ENCODE measurements at regions not wholly inside any gene's neighbourhood (a gene's known extent, or its start where the extent isn't known, plus 50 kb on each side); places are given as distances from the start of the nearest gene placed in this dataset.

- DNase-seq, result no peak
Measured at GRCh38 chr1:87887100-87887499, 558.4 kb downstream of the LMO4 start.

- DNase-seq, result no peak
Measured at GRCh38 chr1:87888446-87888845, 559.8 kb downstream of the LMO4 start.

DNA sequence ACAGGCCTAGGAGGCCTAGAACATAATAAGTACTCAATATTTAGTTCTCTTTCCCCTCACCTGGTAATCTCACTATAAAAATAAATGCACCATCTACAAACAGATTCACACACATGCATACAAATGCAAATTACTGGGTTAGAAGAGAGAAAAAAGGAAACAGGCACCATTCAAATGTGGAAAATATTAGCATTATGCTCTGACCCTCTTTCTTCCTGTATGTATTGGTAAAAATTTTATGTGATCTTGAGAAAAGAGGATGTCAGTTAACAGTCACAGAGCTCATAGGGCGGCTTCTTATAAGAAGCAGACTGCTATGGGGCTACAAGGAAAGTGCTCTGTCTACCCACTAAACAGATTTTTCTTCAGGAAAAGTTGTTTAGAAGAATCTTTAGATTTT is 565.4 kb downstream of the LMO4 start:
- DNase-seq, result no peak

DNA sequence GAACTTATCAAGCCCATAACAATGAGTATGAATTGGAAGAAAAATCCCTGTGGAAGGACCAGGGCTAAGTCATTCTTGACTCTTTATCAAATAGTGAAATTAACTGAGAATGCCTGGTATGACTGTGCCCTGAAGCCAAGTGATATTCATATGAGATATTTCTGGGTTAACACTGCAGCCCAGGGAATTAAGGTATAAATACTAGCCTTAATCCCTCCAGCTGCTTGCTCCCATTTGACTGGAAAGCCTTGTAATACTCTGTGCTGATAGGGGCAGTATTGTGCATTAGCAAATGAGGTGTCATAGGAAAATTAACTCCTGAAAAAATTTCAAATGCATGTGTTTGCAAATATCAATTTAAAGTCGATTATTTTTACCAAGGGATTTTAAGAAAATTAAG is 568.8 kb downstream of the LMO4 start:
- DNase-seq, result no peak

GRCh38 chr1:87898431-87898830 is 569.8 kb downstream of the LMO4 start:
- no peak for DNase-seq

DNA sequence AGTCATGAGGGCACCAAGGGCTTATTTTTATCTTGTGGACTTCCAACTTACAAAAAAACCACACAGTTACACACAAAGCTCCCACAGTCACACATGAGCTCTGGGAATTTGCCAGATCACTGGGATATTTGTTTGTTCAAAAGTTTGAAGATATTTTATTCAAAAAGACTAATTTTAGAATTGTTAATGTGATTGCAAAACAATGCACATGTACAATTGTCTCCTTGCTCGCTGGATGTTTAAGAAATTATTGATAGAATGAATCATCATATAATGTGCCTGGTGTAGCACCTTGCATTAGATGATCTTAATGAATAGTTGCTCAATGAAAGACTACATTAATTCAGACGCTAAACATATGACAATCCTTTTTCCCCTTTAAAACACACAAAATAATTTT is 570.3 kb downstream of the LMO4 start:
- DNase-seq, result no peak

- DNase-seq, result no peak
Measured at GRCh38 chr1:87899746-87900145, 571.1 kb downstream of the LMO4 start.

DNA sequence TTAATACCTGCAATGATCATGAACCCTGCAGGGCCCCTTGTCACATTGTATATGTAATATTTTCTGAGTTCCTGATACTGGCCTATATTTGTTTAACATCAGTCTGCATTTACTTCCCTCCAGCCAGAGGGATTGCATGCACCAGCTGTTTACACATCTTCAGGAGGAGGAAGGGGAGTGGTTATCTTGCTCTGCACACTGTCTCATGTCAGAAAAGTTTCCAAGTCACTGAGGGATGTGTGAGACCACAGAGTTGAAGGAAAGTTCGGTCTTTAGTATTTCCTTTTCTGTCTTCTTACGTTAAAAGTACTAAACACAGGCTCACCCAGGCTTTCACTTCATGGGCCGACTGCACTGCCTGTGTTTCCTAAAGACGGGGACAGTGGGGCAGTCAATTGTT is 574.1 kb downstream of the LMO4 start:
- DNase-seq, result no peak

- DNase-seq, result no peak
Measured at GRCh38 chr1:87903242-87903641, 574.6 kb downstream of the LMO4 start.

DNA sequence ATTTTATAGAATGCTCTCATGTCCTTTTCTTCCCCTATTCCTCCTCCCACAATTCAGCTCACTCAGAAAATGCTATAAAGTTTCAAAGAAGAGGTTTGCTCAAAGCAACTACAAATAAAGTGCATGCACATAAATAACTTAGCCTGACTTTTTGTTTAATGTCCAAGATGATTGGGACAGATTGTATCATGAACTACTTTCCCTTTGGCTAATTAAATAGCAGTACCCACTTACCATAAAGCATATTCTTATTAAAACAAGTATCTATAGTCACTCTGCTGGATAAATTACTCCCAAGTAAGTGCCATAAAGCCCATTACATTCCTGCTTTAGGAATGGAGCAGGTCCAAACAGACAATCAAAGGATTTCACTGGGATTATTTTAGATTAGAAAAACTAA is 576.0 kb downstream of the LMO4 start:
- DNase-seq, result no peak

DNA sequence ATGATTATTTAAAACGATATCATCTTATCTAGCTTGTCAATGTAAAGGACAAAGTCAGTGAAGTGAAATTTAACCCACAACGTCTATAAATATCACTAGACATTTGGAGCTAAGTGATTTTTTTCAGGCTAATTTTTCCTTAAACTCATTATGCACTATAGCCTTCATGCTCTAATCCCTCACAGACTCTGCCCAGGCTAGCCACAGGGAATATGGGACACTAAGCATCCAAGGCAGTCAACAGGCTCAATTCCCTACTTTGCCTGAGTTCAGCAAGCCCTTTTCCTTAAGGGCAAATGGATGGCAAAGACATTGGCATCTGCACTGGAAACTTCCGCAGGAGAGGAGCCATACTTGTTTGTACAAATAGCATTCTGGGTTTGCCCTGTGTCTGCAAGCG is 577.0 kb downstream of the LMO4 start:
- no peak for DNase-seq

GRCh38 chr1:87906078-87906477 is 577.4 kb downstream of the LMO4 start:
- no peak for DNase-seq

DNA sequence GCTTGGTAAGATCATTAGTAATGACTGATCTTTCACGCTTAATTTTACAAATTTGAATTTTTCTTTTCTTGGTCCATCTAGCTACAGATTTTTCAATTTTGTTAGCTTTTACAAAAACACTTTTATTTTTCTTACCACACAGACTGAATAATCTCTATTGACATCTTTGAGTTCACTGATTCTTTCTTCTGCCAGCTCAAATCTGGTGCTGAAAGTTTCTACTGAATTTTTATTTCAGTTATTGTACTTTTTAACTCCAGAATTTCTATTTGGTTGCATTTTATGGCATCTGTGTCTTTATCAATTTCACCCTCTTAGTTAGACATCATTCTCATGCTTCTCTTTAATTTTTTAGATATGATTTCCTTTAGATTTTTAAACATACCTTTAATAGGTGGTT is 584.7 kb downstream of the LMO4 start:
- DNase-seq, result no peak

GRCh38 chr1:87914396-87914795 is 585.7 kb downstream of the LMO4 start:
- DNase-seq, result no peak

DNA sequence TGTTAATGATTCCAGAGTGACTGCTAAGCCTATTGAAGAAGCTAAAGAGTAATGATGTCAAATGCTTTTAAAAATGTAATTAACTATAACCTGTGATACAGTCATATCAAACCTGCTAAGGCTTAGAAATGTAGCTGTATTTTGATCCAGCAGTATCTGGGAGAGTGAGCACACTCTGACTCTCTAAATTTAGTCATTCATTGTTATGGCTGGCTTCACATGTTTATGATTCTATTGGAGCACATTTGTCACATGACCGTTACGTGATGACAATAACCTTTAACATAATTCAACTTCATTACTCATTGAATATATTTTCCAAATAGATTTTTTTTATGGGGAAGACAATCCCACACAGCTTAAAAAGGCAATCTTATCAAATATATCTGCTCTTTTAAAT is 587.1 kb downstream of the LMO4 start:
- no peak for DNase-seq

GRCh38 chr1:87916965-87917364 is 588.3 kb downstream of the LMO4 start:
- DNase-seq, result no peak

DNA sequence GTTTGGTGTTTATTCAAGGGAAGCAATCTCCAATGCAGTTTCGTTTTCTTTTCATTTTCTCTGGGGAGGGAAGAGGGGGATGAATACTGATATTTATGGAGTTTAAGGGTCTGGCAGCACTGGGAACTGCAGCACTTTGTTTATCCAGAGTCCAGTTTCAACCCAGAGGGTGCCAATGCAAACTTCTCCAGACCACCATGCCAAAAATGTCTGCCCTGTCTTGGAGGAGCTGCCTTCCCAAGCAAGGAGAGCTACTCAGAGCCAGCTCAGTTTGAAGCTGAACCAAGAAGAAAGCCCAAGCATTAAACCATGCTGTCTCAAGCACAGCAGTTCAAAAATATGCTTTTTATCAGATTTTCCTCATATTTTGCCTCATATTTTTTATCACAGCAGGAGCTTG is 589.7 kb downstream of the LMO4 start:
- DNase-seq, result no peak

- no peak for DNase-seq
Measured at GRCh38 chr1:87922885-87923284, 594.2 kb downstream of the LMO4 start.

- DNase-seq, result no peak
Measured at GRCh38 chr1:87926131-87926830, 597.6 kb downstream of the LMO4 start.

DNA sequence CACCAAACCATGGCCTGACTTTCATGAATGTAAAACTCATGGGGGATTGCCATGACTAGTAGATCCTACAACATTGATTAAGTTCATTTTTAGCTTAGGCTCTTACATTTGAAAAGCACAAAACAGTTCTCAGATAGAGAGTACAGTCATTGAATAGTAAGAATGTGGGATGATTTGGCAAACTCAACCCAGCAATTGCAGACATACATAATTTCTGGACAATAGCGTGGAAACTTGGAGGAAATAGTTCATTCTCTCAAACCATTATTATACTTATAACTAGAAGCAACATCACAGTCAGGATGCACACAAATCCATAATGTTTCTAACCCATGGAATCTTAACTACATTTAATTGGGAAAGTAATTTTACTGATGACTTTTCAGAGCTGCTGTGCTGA is 598.2 kb downstream of the LMO4 start:
- DNase-seq, result no peak

GRCh38 chr1:87927391-87928280 is 599.0 kb downstream of the LMO4 start:
- DNase-seq, result no peak

- no peak for DNase-seq
Measured at GRCh38 chr1:87928623-87929022, 599.9 kb downstream of the LMO4 start.

DNA sequence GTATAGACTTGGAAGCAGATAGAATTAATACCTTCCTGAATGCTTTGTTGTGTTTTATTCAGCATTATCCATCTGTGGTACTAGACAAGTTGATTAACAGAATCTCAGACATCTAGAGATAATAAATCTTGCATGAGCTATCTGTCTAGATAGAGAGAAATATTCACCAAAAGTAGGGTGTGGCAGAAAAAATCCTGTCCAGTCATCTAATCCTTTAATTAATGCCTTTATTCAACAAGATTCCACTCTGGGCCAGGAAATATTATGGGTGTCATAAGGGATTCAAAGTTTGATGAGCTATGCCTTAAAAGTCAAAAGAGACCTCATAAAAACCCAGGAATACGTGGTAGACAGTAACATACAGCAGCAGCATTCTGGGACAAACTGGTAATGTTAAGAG is 601.2 kb downstream of the LMO4 start:
- no peak for DNase-seq

- DNase-seq, result no peak
Measured at GRCh38 chr1:87930796-87931195, 602.1 kb downstream of the LMO4 start.

DNA sequence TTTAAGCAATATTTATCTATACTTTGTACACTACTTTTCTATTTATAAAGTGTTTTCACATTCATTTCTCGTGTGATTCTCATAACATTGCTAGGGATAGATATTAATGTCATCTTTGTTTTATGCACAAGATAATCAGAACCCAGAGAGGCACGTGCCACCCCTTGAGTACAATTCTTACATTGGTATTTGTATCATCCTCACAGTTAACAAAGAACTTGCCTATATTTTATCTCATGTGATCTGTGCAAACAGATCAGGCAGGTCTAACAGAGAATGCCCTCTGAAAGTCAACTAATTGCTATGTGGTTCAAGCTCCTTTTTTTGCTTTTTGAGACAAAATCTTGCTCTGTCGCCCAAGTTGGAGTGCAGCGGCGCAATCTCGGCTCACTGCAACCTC is 604.5 kb downstream of the LMO4 start:
- DNase-seq, result no peak

Measured in activated CD4-positive, CD25-positive, alpha-beta regulatory T cell (primary cell).